Fibroblast of skin of left biceps (primary cell): ENCODE measurements at regions not wholly inside any gene's neighbourhood (a gene's known extent, or its start where the extent isn't known, plus 50 kb on each side); places are given as distances from the start of the nearest gene placed in this dataset.
"Not testable (repeated sequence)": the region's sequence is repeated elsewhere in the genome, so short reads cannot be mapped to it uniquely, and the experiment has no call there.

Experiments used
- DNase-seq, 2 experiments: peaks; one replicate each; pipeline ENCODE4 v3.0.0-alpha.2; 2013; ENCODE audit warnings: low read depth in 2 of 2

- no peak for DNase-seq
Measured at GRCh38 chr11:97009613-97010012, 619.8 kb downstream of the JRKL start.

- not testable (repeated sequence) for DNase-seq
Measured at GRCh38 chr11:97010997-97011396, 621.2 kb downstream of the JRKL start.

GRCh38 chr11:97015327-97015726 is 625.5 kb downstream of the JRKL start:
- no peak for DNase-seq

GRCh38 chr11:97019305-97019704 is 629.5 kb downstream of the JRKL start:
- DNase-seq: no peak

GRCh38 chr11:97019754-97020153 is 629.9 kb downstream of the JRKL start:
- DNase-seq: no peak

- no peak for DNase-seq
Measured at GRCh38 chr11:97022955-97023354, 633.1 kb downstream of the JRKL start.

- no peak for DNase-seq
Measured at GRCh38 chr11:97028836-97029406, 639.1 kb downstream of the JRKL start.

GRCh38 chr11:97033178-97033577 is 643.4 kb downstream of the JRKL start:
- DNase-seq: no peak

GRCh38 chr11:97048481-97048880 is 658.7 kb downstream of the JRKL start:
- DNase-seq: no peak

GRCh38 chr11:97060184-97060583 is 670.4 kb downstream of the JRKL start:
- DNase-seq: no peak

- no peak for DNase-seq
Measured at GRCh38 chr11:97069160-97069559, 679.3 kb downstream of the JRKL start.

- no peak for DNase-seq
Measured at GRCh38 chr11:97072420-97072819, 682.6 kb downstream of the JRKL start.

GRCh38 chr11:97076666-97077065 is 686.9 kb downstream of the JRKL start:
- not testable (repeated sequence) for DNase-seq

GRCh38 chr11:97078443-97078842 is 688.6 kb downstream of the JRKL start:
- DNase-seq: no peak

GRCh38 chr11:97079244-97079643 is 689.4 kb downstream of the JRKL start:
- no peak for DNase-seq

GRCh38 chr11:97087419-97087818 is 697.6 kb downstream of the JRKL start:
- no peak for DNase-seq

GRCh38 chr11:97092823-97093222 is 703.0 kb downstream of the JRKL start:
- DNase-seq: no peak

- DNase-seq: not testable (repeated sequence)
Measured at GRCh38 chr11:97102180-97102579, 712.4 kb downstream of the JRKL start.

- no peak for DNase-seq
Measured at GRCh38 chr11:97107604-97108003, 717.8 kb downstream of the JRKL start.

GRCh38 chr11:97109078-97109477 is 719.3 kb downstream of the JRKL start:
- no peak for DNase-seq

- no peak for DNase-seq
Measured at GRCh38 chr11:97110376-97110775, 720.6 kb downstream of the JRKL start.

GRCh38 chr11:97111559-97111958 is 721.7 kb downstream of the JRKL start:
- no peak for DNase-seq

GRCh38 chr11:97118614-97119200 is 728.9 kb downstream of the JRKL start:
- DNase-seq: no peak

GRCh38 chr11:97123237-97123636 is 733.4 kb downstream of the JRKL start:
- no peak for DNase-seq
